ENCODE measurements at regions not wholly inside any gene's neighbourhood (a gene's known extent, or its start where the extent isn't known, plus 50 kb on each side); places are given as distances from the start of the nearest gene placed in this dataset.

GRCh38 chr12:126095748-126096510 lies 1030.7 kb downstream of the AACS start:
- intact Hi-C loops (cut with micrococcal nuclease) = no loop called here

More at GRCh38 chr12:126095748-126096510, 1030.7 kb downstream of the AACS start:
- no peaks in the 10 kb centered on the region for H3K27me3 ChIP-seq (replicated peaks in 1 of 4; ENCODE audit: control extremely low read depth in 1 of 4, control insufficient read depth in 3 of 4, insufficient read depth in 4 of 4, low read length in 3 of 4)
- H3K27ac Mint-ChIP-seq = no peak overlapping the region
- H3K36me3 ChIP-seq (replicated peaks in 1 of 2; ENCODE audit: control extremely low read depth in 1 of 2, control insufficient read depth in 1 of 2, extremely low read depth in 1 of 2, insufficient read depth in 2 of 2, low read length in 1 of 2) = no peaks in the 10 kb centered on the region
- H3K9me3 Mint-ChIP-seq (ENCODE audit: insufficient read depth) = no peaks in the 10 kb centered on the region
- no peak overlapping the region for H3K9ac ChIP-seq (ENCODE audit: low read length)
- no peak overlapping the region for H2AFZ ChIP-seq (ENCODE audit: insufficient read depth, low read depth, low read length, poor library complexity, severe bottlenecking)
- TF ChIP-seq EZH2 (IDR thresholded peaks at IDR 0.05; ENCODE audit: borderline replicate concordance, insufficient read depth, low read depth, low read length, poor library complexity, severe bottlenecking) = no peak
- no peak for TF ChIP-seq CTCF (IDR thresholded peaks at IDR 0.05)
- POLR2A ChIA-PET = no interaction called here
- H3K4me3 ChIP-seq (ENCODE audit: control extremely low read depth in 1 of 5, extremely low read depth in 1 of 5, insufficient read depth in 1 of 5, low read depth in 2 of 5, low read length in 4 of 5) = no peak overlapping the region
- H3K79me2 ChIP-seq (ENCODE audit: control insufficient read depth, insufficient read depth, low read length) = no peaks in the 10 kb centered on the region
- H3K9me3 ChIP-seq (ENCODE audit: control extremely low read depth in 1 of 3, control insufficient read depth in 2 of 3, insufficient read depth in 1 of 3, low read length in 2 of 3) = peaks cover 0 to 3% (median 0%) of the 10 kb centered on the region in 3 donors
- no peaks in the 10 kb centered on the region for H3K4me1 Mint-ChIP-seq
- H3K4me2 ChIP-seq (replicated peaks; ENCODE audit: low read depth, low read length, poor library complexity, severe bottlenecking) = no peak overlapping the region
- DNase-seq (no peak), ATAC-seq (ENCODE audit: low read depth) (no peak)
- no peaks in the 10 kb centered on the region for H3K27me3 Mint-ChIP-seq
- 100% methylated on average over 1 of the region's 3 CpGs for WGBS (ENCODE audit: insufficient coverage)
- H3K4me3 Mint-ChIP-seq = no peak overlapping the region
- no peaks in the 10 kb centered on the region for H3K4me1 ChIP-seq (ENCODE audit: control insufficient read depth in 2 of 2, insufficient read depth in 2 of 2, low read length in 2 of 2)
- no peaks in the 10 kb centered on the region for H4K20me1 ChIP-seq (ENCODE audit: control insufficient read depth, insufficient read depth, low read length, poor library complexity, severe bottlenecking)
- no peak overlapping the region for H3K27ac ChIP-seq (ENCODE audit: low read length in 2 of 2)
- CTCF ChIA-PET = no interaction called here

Measured in B cell (primary cell).